ENCODE measurements at regions not wholly inside any gene's neighbourhood (a gene's known extent, or its start where the extent isn't known, plus 50 kb on each side); places are given as distances from the start of the nearest gene placed in this dataset.

GRCh38 chr17:34827008-34827407 is 134.3 kb downstream of the CCT6B start:
- intact Hi-C loops (cut with micrococcal nuclease; ENCODE audit: unreplicated experiment) = no loop called here
- Histone ChIP-seq H3K27ac (ENCODE audit: low read depth, low read length, poor library complexity, severe bottlenecking) (no peak overlapping the region), H3K9me3 (ENCODE audit: low read depth, low read length, poor library complexity, severe bottlenecking) (no peaks in the 10 kb centered on the region), H3K4me1 (ENCODE audit: insufficient read depth, low read length, poor library complexity, severe bottlenecking) (no peaks in the 10 kb centered on the region), H3K36me3 (ENCODE audit: insufficient read depth, low read length, poor library complexity, severe bottlenecking) (no peaks in the 10 kb centered on the region), H3K27me3 (replicated peaks; ENCODE audit: insufficient read depth, low read depth, low read length, poor library complexity) (no peaks in the 10 kb centered on the region), H3K4me3 (ENCODE audit: low read depth, low read length, poor library complexity, severe bottlenecking) (no peak overlapping the region)
- POLR2A ChIA-PET (ENCODE audit: low non-redundant PET) = no interaction called here
- no TSS peak for BruUV-seq (replicated peaks)
- no peak for DNase-seq (ENCODE audit: low spot score)
- CTCF ChIA-PET = no interaction called here
- TF ChIP-seq, protein P1, sequence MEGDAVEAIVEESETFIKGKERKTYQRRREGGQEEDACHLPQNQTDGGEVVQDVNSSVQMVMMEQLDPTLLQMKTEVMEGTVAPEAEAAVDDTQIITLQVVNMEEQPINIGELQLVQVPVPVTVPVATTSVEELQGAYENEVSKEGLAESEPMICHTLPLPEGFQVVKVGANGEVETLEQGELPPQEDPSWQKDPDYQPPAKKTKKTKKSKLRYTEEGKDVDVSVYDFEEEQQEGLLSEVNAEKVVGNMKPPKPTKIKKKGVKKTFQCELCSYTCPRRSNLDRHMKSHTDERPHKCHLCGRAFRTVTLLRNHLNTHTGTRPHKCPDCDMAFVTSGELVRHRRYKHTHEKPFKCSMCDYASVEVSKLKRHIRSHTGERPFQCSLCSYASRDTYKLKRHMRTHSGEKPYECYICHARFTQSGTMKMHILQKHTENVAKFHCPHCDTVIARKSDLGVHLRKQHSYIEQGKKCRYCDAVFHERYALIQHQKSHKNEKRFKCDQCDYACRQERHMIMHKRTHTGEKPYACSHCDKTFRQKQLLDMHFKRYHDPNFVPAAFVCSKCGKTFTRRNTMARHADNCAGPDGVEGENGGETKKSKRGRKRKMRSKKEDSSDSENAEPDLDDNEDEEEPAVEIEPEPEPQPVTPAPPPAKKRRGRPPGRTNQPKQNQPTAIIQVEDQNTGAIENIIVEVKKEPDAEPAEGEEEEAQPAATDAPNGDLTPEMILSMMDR (conservative IDR thresholded peaks at IDR 0.05; ENCODE audit: low read depth, low read length) = no peak
- no peak for TF ChIP-seq EZH2 (IDR thresholded peaks at IDR 0.05; ENCODE audit: borderline replicate concordance, low read depth, low read length, poor library complexity, severe bottlenecking)

- DNase-seq (ENCODE audit: low spot score) = no peak
- H3K36me3 ChIP-seq (ENCODE audit: insufficient read depth, low read length, poor library complexity, severe bottlenecking) = no peaks in the 10 kb centered on the region
- H3K9me3 ChIP-seq (ENCODE audit: low read depth, low read length, poor library complexity, severe bottlenecking) = no peaks in the 10 kb centered on the region
- H3K4me1 ChIP-seq (ENCODE audit: insufficient read depth, low read length, poor library complexity, severe bottlenecking) = no peaks in the 10 kb centered on the region
- ChIA-PET CTCF (no interaction called here), POLR2A (ENCODE audit: low non-redundant PET) (no interaction called here)
- BruUV-seq (replicated peaks) = no TSS peak
- no peak overlapping the region for H3K4me3 ChIP-seq (ENCODE audit: low read depth, low read length, poor library complexity, severe bottlenecking)
- intact Hi-C loops (cut with micrococcal nuclease; ENCODE audit: unreplicated experiment) = no loop called here
- TF ChIP-seq, protein P1 (conservative IDR thresholded peaks at IDR 0.05; ENCODE audit: low read depth, low read length) = no peak
- TF ChIP-seq EZH2 (IDR thresholded peaks at IDR 0.05; ENCODE audit: borderline replicate concordance, low read depth, low read length, poor library complexity, severe bottlenecking) = no peak
- no peaks in the 10 kb centered on the region for H3K27me3 ChIP-seq (replicated peaks; ENCODE audit: insufficient read depth, low read depth, low read length, poor library complexity)
- no peak overlapping the region for H3K27ac ChIP-seq (ENCODE audit: low read depth, low read length, poor library complexity, severe bottlenecking)
These were observed 134.9 kb downstream of the CCT6B start for GRCh38 chr17:34826332-34826731.

DNA sequence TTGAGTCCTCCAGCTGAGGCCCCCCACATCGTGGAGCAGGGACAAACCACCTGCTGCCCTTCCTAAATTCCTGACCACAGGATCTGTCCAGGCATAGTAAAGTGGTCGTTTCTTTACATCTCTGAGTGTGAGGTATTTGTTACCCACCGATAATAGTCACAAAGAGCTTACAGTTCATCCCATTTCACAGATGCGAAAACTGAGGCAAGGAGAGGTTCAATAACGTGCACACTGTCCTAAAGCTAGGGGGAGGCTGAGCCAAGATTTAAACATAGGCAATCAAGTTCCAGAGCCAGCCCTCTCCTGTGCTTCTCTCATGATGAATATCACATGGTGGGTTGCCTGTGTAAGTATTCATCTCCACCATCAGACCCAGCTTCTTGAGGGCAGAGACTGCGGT is 135.4 kb downstream of the CCT6B start:
- Histone ChIP-seq H3K4me1 (ENCODE audit: insufficient read depth, low read length, poor library complexity, severe bottlenecking) (no peaks in the 10 kb centered on the region), H3K36me3 (ENCODE audit: insufficient read depth, low read length, poor library complexity, severe bottlenecking) (no peaks in the 10 kb centered on the region), H3K4me3 (ENCODE audit: low read depth, low read length, poor library complexity, severe bottlenecking) (no peak overlapping the region), H3K27me3 (replicated peaks; ENCODE audit: insufficient read depth, low read depth, low read length, poor library complexity) (no peaks in the 10 kb centered on the region), H3K27ac (ENCODE audit: low read depth, low read length, poor library complexity, severe bottlenecking) (no peak overlapping the region), H3K9me3 (ENCODE audit: low read depth, low read length, poor library complexity, severe bottlenecking) (no peaks in the 10 kb centered on the region)
- ChIA-PET POLR2A (ENCODE audit: low non-redundant PET) (no interaction called here), CTCF (no interaction called here)
- intact Hi-C loops (cut with micrococcal nuclease; ENCODE audit: unreplicated experiment) = no loop called here
- no TSS peak for BruUV-seq (replicated peaks)
- TF ChIP-seq, protein P1 (conservative IDR thresholded peaks at IDR 0.05; ENCODE audit: low read depth, low read length) = no peak
- no peak for TF ChIP-seq EZH2 (IDR thresholded peaks at IDR 0.05; ENCODE audit: borderline replicate concordance, low read depth, low read length, poor library complexity, severe bottlenecking)
- DNase-seq (ENCODE audit: low spot score) = no peak

All from A673 (cell line).